Stimulated activated CD4-positive, alpha-beta T cell treated with anti-CD3 and anti-CD28 coated beads, Interleukin-1b, Interleukin-23, amount 100 ng/mL, for 24 hours (primary cell): ENCODE measurements at regions not wholly inside any gene's neighbourhood (a gene's known extent, or its start where the extent isn't known, plus 50 kb on each side); places are given as distances from the start of the nearest gene placed in this dataset.

Experiments
- DNase-seq, 4 experiments: peaks; one replicate each; pipeline ENCODE4 v3.0.0-alpha.2; 2020; ENCODE audit warnings: low read depth in 4 of 4, low spot score in 1 of 4

- DNase-seq, result no peak
Observed at GRCh38 chr9:89953824-89954615, 349.2 kb downstream of the GADD45G start.

GRCh38 chr9:89955144-89955543 lies 350.3 kb downstream of the GADD45G start:
- DNase-seq, result no peak

DNA sequence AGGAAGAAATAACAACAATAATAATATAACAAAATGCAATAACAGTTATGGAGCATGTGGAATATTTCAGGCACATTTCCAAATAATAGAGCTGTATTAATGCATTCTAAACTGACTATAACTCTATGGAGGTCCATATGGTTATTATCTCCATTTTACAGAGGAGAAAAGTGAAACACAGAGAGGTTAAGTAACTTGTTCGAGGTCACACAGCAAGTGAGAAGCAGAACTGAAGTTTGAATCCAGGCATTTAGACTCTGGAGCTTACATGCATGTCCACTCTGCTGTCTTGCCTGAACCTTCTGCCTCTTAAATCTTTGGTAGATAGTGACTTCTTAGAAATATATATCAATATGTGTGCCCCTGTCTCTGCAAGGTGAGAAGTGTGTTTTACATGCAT lies 350.8 kb downstream of the GADD45G start:
- no peak for DNase-seq

DNA sequence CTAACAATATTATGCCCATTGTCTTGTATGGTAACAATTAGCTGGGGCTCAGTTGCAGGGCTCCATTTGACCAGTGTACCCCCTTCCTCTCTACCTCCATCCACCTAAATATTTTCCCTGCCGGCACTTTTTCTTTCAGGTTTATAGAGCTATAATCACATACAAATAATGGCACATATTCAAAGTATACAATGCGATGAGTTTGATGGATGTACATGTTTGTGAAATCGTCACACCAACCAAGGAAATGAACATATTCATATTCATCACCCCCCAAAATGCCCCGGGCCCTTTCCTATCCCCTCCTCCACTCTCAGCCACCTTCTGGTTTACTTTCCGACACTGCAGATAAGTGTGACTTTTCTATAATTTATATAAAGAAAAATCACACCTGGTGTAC lies 351.5 kb downstream of the GADD45G start:
- no peak for DNase-seq

- no peak for DNase-seq
Observed at GRCh38 chr9:89956907-89957306, 352.1 kb downstream of the GADD45G start.

DNA sequence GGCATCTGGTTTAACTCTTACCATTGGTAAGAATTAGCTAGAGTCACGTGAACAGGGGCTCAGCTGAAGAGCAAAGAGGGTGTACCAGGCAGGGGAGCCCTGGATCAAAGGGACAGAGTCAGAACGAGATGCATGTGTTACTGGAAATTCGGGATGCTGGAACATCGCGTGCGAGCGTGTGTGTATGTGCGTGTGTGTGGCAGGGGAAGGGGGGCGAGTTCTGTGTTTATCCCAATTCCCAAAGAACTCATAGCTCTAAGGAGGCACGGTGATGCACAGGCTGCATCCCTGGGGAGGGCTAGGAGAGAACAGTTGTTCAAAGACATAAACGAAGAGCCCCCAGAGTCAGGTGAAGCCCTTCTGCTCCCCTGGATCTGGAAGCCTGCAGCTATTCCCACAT lies 353.3 kb downstream of the GADD45G start:
- DNase-seq, result no peak

GRCh38 chr9:89961616-89962341 lies 357.0 kb downstream of the GADD45G start:
- DNase-seq, result no peak

GRCh38 chr9:89963280-89963679 lies 358.5 kb downstream of the GADD45G start:
- DNase-seq, result no peak

GRCh38 chr9:89967527-89967926 lies 362.7 kb downstream of the GADD45G start:
- no peak for DNase-seq

DNA sequence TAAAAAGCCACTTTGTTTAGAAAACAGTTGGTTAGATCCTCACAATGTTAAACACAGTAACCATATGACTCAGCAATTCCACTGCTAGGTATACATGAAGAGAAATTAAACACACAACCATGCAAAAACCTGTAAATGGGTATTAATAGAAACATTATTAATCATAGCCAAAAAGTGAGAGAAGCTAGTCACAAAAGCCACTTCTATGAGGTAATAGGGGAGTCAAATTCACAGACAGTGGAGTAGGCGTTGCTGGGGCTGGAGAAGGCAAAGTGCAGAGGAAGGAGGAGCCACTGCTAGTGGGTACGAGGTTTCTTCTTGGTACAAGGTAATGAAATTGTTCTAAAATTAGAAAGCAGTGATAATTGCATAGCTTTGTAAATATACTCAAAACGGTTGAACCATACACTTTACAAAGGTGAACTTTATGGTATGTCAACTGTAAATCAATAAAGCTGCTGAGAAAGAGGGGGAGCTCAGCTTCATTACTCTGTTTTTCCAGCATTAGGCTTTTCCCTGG lies 364.4 kb downstream of the GADD45G start:
- no peak for DNase-seq

- no peak for DNase-seq
Observed at GRCh38 chr9:89969881-89970639, 365.2 kb downstream of the GADD45G start.

- no peak for DNase-seq
Observed at GRCh38 chr9:89970701-89971100, 365.9 kb downstream of the GADD45G start.

DNA sequence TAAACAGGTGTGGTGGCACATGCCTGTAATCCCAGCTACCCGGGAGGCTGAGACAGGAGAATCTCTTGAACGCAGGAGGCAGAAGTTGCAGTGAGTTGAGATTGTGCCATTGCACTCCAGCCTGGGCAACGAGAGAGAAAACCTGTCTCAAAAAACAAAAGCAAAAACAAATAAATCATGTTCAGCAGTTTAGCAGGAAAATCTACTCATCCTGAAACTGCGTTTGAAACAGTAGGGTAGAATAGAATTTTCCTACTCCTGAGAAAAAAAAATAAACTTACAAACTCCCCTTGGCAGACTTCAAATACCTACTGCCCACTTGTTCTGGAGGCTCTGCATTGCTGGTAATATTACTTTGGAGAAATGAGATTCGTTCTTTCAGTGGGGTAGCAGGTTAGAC lies 367.7 kb downstream of the GADD45G start:
- no peak for DNase-seq

- no peak for DNase-seq
Observed at GRCh38 chr9:89974582-89974981, 369.8 kb downstream of the GADD45G start.

- DNase-seq, result no peak
Observed at GRCh38 chr9:89975024-89975423, 370.2 kb downstream of the GADD45G start.

- no peak for DNase-seq
Observed at GRCh38 chr9:89975630-89976029, 370.8 kb downstream of the GADD45G start.

DNA sequence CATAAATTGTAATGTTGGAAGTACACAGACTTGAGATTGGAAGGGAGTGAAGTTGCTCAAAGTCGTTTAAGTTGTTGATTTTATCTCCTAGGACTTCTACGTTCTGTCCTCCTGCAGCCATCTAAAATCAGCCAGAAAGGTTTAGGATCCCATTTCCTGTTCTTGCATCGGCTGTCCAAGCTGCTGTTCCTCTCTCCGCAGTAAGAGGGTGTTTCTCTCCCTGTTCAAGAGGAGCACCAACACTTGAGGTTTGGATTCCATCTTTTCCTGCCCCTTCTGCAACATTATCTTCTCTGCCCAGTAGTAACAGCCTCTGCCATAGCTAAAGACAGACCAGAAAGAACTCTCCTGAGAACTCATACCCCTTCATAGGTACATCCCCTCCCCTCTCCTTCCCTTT lies 373.4 kb downstream of the GADD45G start:
- DNase-seq, result no peak

GRCh38 chr9:89980600-89980999 lies 375.8 kb downstream of the GADD45G start:
- DNase-seq, result no peak

- DNase-seq, result no peak
Observed at GRCh38 chr9:89982016-89982415, 377.2 kb downstream of the GADD45G start.

DNA sequence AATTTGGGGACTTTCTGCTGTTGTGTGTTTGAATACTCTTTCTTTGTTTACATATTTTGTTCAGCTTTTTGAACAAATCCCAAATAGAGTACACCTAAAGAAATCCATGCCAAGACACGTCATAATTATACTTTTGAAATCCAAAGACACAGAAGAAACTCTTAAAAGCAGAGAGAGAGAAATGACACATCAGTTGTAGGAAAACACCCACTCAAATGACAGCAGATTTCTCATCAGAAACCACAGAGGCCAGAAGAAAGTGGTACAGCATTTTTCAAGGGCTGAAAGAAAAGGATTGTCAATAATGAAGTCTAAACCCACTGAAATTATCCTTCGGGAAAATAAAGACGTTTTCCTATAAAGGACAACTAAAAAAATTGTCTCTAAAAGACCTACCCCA lies 378.6 kb downstream of the GADD45G start:
- no peak for DNase-seq

GRCh38 chr9:89984214-89984613 lies 379.4 kb downstream of the GADD45G start:
- DNase-seq, result no peak

GRCh38 chr9:89985068-89985467 lies 380.3 kb downstream of the GADD45G start:
- DNase-seq, result no peak
